Cardiac septum (tissue), 1 donor: ENCODE measurements at regions not wholly inside any gene's neighbourhood (a gene's known extent, or its start where the extent isn't known, plus 50 kb on each side); places are given as distances from the start of the nearest gene placed in this dataset.
"Not testable (repeated sequence)": the region's sequence is repeated elsewhere in the genome, so short reads cannot be mapped to it uniquely, and the experiment has no call there.

Experiments
- DNase-seq: peaks from one replicate; pipeline ENCODE4 v3.0.0-alpha.2; 2020; ENCODE audit warnings: low spot score
- intact Hi-C: fragments of 100-400 bp; cut with DNase I; formaldehyde crosslinking; loops from one replicate; pipeline ENCODE4 v1.14.0; 2022
- donor health status: DM: no; HTN: no; CAD: no.

GRCh38 chr13:89982407-89983095 is 1364.9 kb upstream of the MIR17HG start:
- intact Hi-C loops, result no loop called here
- DNase-seq, result no peak

- DNase-seq, result no peak
- intact Hi-C loops, result no loop called here
These were observed 1359.3 kb upstream of the MIR17HG start for GRCh38 chr13:89988206-89988605.

- DNase-seq, result no peak
- intact Hi-C loops, result no loop called here
These were observed 1343.9 kb upstream of the MIR17HG start for GRCh38 chr13:90003566-90003965.

GRCh38 chr13:90008707-90009149 is 1338.8 kb upstream of the MIR17HG start:
- no peak for DNase-seq
- intact Hi-C loops, result no loop called here

GRCh38 chr13:90014038-90014437 is 1333.4 kb upstream of the MIR17HG start:
- intact Hi-C loops, result no loop called here
- DNase-seq, result no peak

GRCh38 chr13:90015565-90016507 is 1331.7 kb upstream of the MIR17HG start:
- DNase-seq, result no peak
- intact Hi-C loops, result no loop called here

GRCh38 chr13:90016688-90017087 is 1330.8 kb upstream of the MIR17HG start:
- intact Hi-C loops, result no loop called here

GRCh38 chr13:90020536-90021070 is 1326.9 kb upstream of the MIR17HG start:
- intact Hi-C loops, result no loop called here

More at GRCh38 chr13:90016688-90017087, 1330.8 kb upstream of the MIR17HG start:
- DNase-seq, result no peak

GRCh38 chr13:90027409-90027808 is 1320.1 kb upstream of the MIR17HG start:
- no peak for DNase-seq
- intact Hi-C loops, result no loop called here

More at GRCh38 chr13:90020536-90021070, 1326.9 kb upstream of the MIR17HG start:
- no peak for DNase-seq

- intact Hi-C loops, result no loop called here
- no peak for DNase-seq
These were observed 1315.2 kb upstream of the MIR17HG start for GRCh38 chr13:90032313-90032712.

GRCh38 chr13:90032841-90033493 is 1314.5 kb upstream of the MIR17HG start:
- intact Hi-C loops, result no loop called here

GRCh38 chr13:90039516-90039915 is 1308.0 kb upstream of the MIR17HG start:
- DNase-seq, result no peak
- intact Hi-C loops, result no loop called here

More at GRCh38 chr13:90032841-90033493, 1314.5 kb upstream of the MIR17HG start:
- DNase-seq, result no peak

GRCh38 chr13:90047600-90047999 is 1299.9 kb upstream of the MIR17HG start:
- no peak for DNase-seq
- intact Hi-C loops, result no loop called here

GRCh38 chr13:90049989-90050671 is 1297.4 kb upstream of the MIR17HG start:
- intact Hi-C loops, result no loop called here

GRCh38 chr13:90055121-90055520 is 1292.4 kb upstream of the MIR17HG start:
- intact Hi-C loops, result no loop called here
- DNase-seq, result no peak

More at GRCh38 chr13:90049989-90050671, 1297.4 kb upstream of the MIR17HG start:
- DNase-seq, result no peak

- intact Hi-C loops, result no loop called here
These were observed 1291.7 kb upstream of the MIR17HG start for GRCh38 chr13:90055760-90056159.

GRCh38 chr13:90064226-90064625 is 1283.3 kb upstream of the MIR17HG start:
- DNase-seq, intact Hi-C loops: not testable (repeated sequence)

More at GRCh38 chr13:90055760-90056159, 1291.7 kb upstream of the MIR17HG start:
- no peak for DNase-seq

- intact Hi-C loops, result no loop called here
- no peak for DNase-seq
These were observed 1278.8 kb upstream of the MIR17HG start for GRCh38 chr13:90068658-90069057.

- DNase-seq, result no peak
- intact Hi-C loops, result no loop called here
These were observed 1277.1 kb upstream of the MIR17HG start for GRCh38 chr13:90070362-90070761.
